OCI-LY7 (cell line): ENCODE measurements at regions not wholly inside any gene's neighbourhood (a gene's known extent, or its start where the extent isn't known, plus 50 kb on each side); places are given as distances from the start of the nearest gene placed in this dataset.

Source experiments
- BruUV-seq: library from RNA; stranded (reverse); fragments of 400-500 nt; replicated peaks from 2 replicates; lab custom pipeline; 2021; lab: Mats Ljungman, UMichigan
- CTCF ChIA-PET: fragments of 300-600 bp; sonication (Branson Sonifier 250); formaldehyde crosslinking; loops from one replicate; lab custom pipeline; 2022; ENCODE audit warnings: antibody characterized with exemption; ENCODE audit not compliant: unreplicated experiment; lab: Charles Lee
- POLR2A ChIA-PET: fragments of 300-600 bp; sonication (Branson Sonifier 250); formaldehyde crosslinking; loops from one replicate; lab custom pipeline; 2022; ENCODE audit warnings: antibody characterized with exemption; lab: Charles Lee
- DNase-seq: peaks from one replicate; pipeline ENCODE4 v3.0.0-alpha.2; 2015; ENCODE audit warnings: low spot score
- H2AFZ ChIP-seq: fragments of 200-600 bp; sonication (generic), shearing (Covaris generic); 2 replicates; pipeline ENCODE4 v1.6.1; 2014; ENCODE audit warnings: mild to moderate bottlenecking, antibody characterized with exemption, low read length, moderate library complexity
- H3K27ac ChIP-seq: fragments of 200-600 bp; sonication (generic); 2 replicates; pipeline ENCODE4 v1.5.1; 2014; ENCODE audit warnings: mixed run types, low read depth, mild to moderate bottlenecking, moderate library complexity, low read length, inconsistent platforms; ENCODE audit not compliant: poor library complexity, severe bottlenecking
- H3K36me3 ChIP-seq: fragments of 200-600 bp; sonication (generic); 2 replicates; pipeline ENCODE4 v1.6.1; 2014; ENCODE audit warnings: mild to moderate bottlenecking, antibody characterized with exemption, low read length, moderate library complexity, mixed read lengths; ENCODE audit not compliant: insufficient read depth
- H3K4me1 ChIP-seq: fragments of 200-600 bp; sonication (generic); 2 replicates; pipeline ENCODE4 v1.5.1; 2014; ENCODE audit warnings: mild to moderate bottlenecking, low read length; ENCODE audit not compliant: insufficient read depth, poor library complexity, severe bottlenecking
- H3K4me2 ChIP-seq: fragments of 200-600 bp; sonication (generic); 2 replicates; pipeline ENCODE4 v1.6.1; 2014; ENCODE audit warnings: mild to moderate bottlenecking, low read length
- H3K4me3 ChIP-seq: fragments of 200-600 bp; sonication (generic); 2 replicates; pipeline ENCODE4 v1.5.1; 2014; ENCODE audit warnings: mild to moderate bottlenecking, low read depth, low read length; ENCODE audit not compliant: poor library complexity, severe bottlenecking
- H3K79me2 ChIP-seq: fragments of 200-600 bp; sonication (generic); 2 replicates; pipeline ENCODE4 v1.6.1; 2016; ENCODE audit warnings: low read depth, mild to moderate bottlenecking, low read length, moderate library complexity, mixed read lengths; ENCODE audit not compliant: insufficient read depth
- H3K9me2 ChIP-seq: fragments of 200-600 bp; sonication (generic); 2 replicates; pipeline ENCODE4 v1.6.1; 2016; ENCODE audit warnings: mild to moderate bottlenecking, low read length, mixed read lengths; ENCODE audit not compliant: insufficient read depth
- H3K9me3 ChIP-seq: fragments of 200-600 bp; sonication (generic); 2 replicates; pipeline ENCODE4 v1.6.1; 2014; ENCODE audit warnings: mild to moderate bottlenecking, mixed run types, low read length, mixed read lengths
- H4K20me1 ChIP-seq: fragments of 200-600 bp; sonication (generic); 2 replicates; pipeline ENCODE4 v1.6.1; 2014; ENCODE audit warnings: mild to moderate bottlenecking, antibody characterized with exemption, low read length, moderate library complexity, mixed read lengths; ENCODE audit not compliant: insufficient read depth
- CTCF ChIP-seq: fragments of 200-600 bp; sonication (generic); conservative IDR thresholded peaks from 2 replicates; pipeline ENCODE4 v1.5.1; 2014; ENCODE audit warnings: mild to moderate bottlenecking, antibody characterized with exemption, low read length, moderate library complexity, mixed read lengths
- EZH2phosphoT487 ChIP-seq: fragments of 200-600 bp; sonication (generic); IDR thresholded peaks from 2 replicates; pipeline ENCODE4 v1.6.1; 2018; ENCODE audit warnings: low read depth, borderline replicate concordance, mild to moderate bottlenecking, mixed run types, antibody characterized with exemption, low read length, moderate library complexity, mixed read lengths
- intact Hi-C: fragments of 100-400 bp; cut with micrococcal nuclease; formaldehyde crosslinking; loops from one replicate; pipeline ENCODE4 v1.10.0; 2022; ENCODE audit not compliant: unreplicated experiment

- POLR2A ChIA-PET: interaction anchor here (0.6 to 0.7 kb wide), 4 partner anchors 16 to 694 kb away, joined by 3 to 5 read pairs (median 4); no protein-coding TSS in a partner anchor
- no peak overlapping the region for H3K4me2 ChIP-seq
- no peaks in the 10 kb centered on the region for H3K9me2 ChIP-seq
- no peaks in the 10 kb centered on the region for H3K9me3 ChIP-seq
- no peaks in the 10 kb centered on the region for H3K36me3 ChIP-seq
- no TSS peak for BruUV-seq
- no peaks in the 10 kb centered on the region for H3K4me1 ChIP-seq
- no peak overlapping the region for H3K4me3 ChIP-seq
- no peak overlapping the region for H3K27ac ChIP-seq
- no peak for DNase-seq
- H4K20me1 ChIP-seq: no peaks in the 10 kb centered on the region
- intact Hi-C loops: no loop called here
- no peak overlapping the region for H2AFZ ChIP-seq
- CTCF ChIA-PET: no interaction called here
- no peaks in the 10 kb centered on the region for H3K79me2 ChIP-seq
- no peak for TF ChIP-seq EZH2phosphoT487
- no peak for TF ChIP-seq CTCF
Observed at GRCh38 chr5:61277781-61278180, 54.3 kb upstream of the ZSWIM6 start.

- Histone ChIP-seq H2AFZ (no peak overlapping the region), H4K20me1 (no peaks in the 10 kb centered on the region), H3K79me2 (no peaks in the 10 kb centered on the region), H3K4me1 (no peaks in the 10 kb centered on the region), H3K27ac (no peak overlapping the region), H3K9me2 (no peaks in the 10 kb centered on the region), H3K9me3 (no peaks in the 10 kb centered on the region), H3K4me3 (no peak overlapping the region), H3K36me3 (no peaks in the 10 kb centered on the region), H3K4me2 (no peak overlapping the region)
- POLR2A ChIA-PET: no interaction called here
- no peak for TF ChIP-seq EZH2phosphoT487
- no peak for TF ChIP-seq CTCF
- DNase-seq: no peak
- CTCF ChIA-PET: no interaction called here
- BruUV-seq: no TSS peak
- intact Hi-C loops: no loop called here
Observed at GRCh38 chr5:61279725-61280124, 52.3 kb upstream of the ZSWIM6 start.

- H3K4me3 ChIP-seq: no peak overlapping the region
- no peaks in the 10 kb centered on the region for H3K9me2 ChIP-seq
- H3K36me3 ChIP-seq: no peaks in the 10 kb centered on the region
- no peaks in the 10 kb centered on the region for H3K9me3 ChIP-seq
- intact Hi-C loops: no loop called here
- H2AFZ ChIP-seq: no peak overlapping the region
- ChIA-PET POLR2A (no interaction called here), CTCF (no interaction called here)
- no peak for DNase-seq
- BruUV-seq: no TSS peak
- H3K4me2 ChIP-seq: no peak overlapping the region
- H3K4me1 ChIP-seq: no peaks in the 10 kb centered on the region
- no peaks in the 10 kb centered on the region for H4K20me1 ChIP-seq
- H3K79me2 ChIP-seq: no peaks in the 10 kb centered on the region
- TF ChIP-seq CTCF (no peak), EZH2phosphoT487 (no peak)
- H3K27ac ChIP-seq: no peak overlapping the region
Observed at GRCh38 chr5:61280205-61280604, 51.9 kb upstream of the ZSWIM6 start.
